Testis (tissue), 2 donors: ENCODE measurements at regions not wholly inside any gene's neighbourhood (a gene's known extent, or its start where the extent isn't known, plus 50 kb on each side); places are given as distances from the start of the nearest gene placed in this dataset.

Experiments used
- DNase-seq: peaks from one replicate; pipeline ENCODE4 v3.0.0-alpha.2; 2019
- H3K27ac ChIP-seq, 2 donors: fragments of 200-600 bp; sonication (generic); one replicate each; pipeline ENCODE4 v1.5.1; 2019
- H3K27me3 ChIP-seq: fragments of 200-600 bp; sonication (generic); one replicate; pipeline ENCODE4 v1.5.1; 2019
- H3K36me3 ChIP-seq: fragments of 200-600 bp; sonication (generic); one replicate; pipeline ENCODE4 v1.5.1; 2017; ENCODE audit warnings: low read depth; ENCODE audit errors: missing control alignments
- H3K4me1 ChIP-seq: fragments of 200-600 bp; sonication (generic); one replicate; pipeline ENCODE4 v1.5.1; 2019
- H3K4me3 ChIP-seq, 2 donors: fragments of 200-600 bp; sonication (generic); one replicate each; pipeline ENCODE4 v1.5.1; 2017 to 2019
- H3K9me3 ChIP-seq: fragments of 200-600 bp; sonication (generic); one replicate; pipeline ENCODE4 v1.5.1; 2017
- CTCF ChIP-seq, 3 experiments: fragments of 450-650 bp in 2 of 3; fragments of 200-600 bp in 1 of 3; sonication (generic) in 1 of 3; IDR thresholded peaks; one replicate each; pipeline ENCODE4 v1.5.1; 2016 to 2019; ENCODE audit warnings: antibody characterized with exemption in 3 of 3, mild to moderate bottlenecking in 2 of 3, moderate library complexity in 1 of 3
- POLR2A ChIP-seq: fragments of 450-650 bp; IDR thresholded peaks from one replicate; pipeline ENCODE4 v1.6.1; 2017; ENCODE audit warnings: antibody characterized with exemption, mild to moderate bottlenecking, moderate library complexity
- WGBS, 2 donors: methylation state at CpG; one replicate each; pipeline ENCODE4 v1.1.5; 2018; 5-methylcytosine and 5-hydroxymethylcytosine counted together
- intact Hi-C: fragments of 100-400 bp; cut with DNase I; formaldehyde crosslinking; loops from one replicate; pipeline ENCODE4 v1.15.1; 2023; ENCODE audit warnings: low total_unique reads

- H3K27me3 ChIP-seq, result no peaks in the 10 kb centered on the region
Observed at GRCh38 chr11:92752122-92752521, 217.3 kb upstream of the MTNR1B start.

DNA sequence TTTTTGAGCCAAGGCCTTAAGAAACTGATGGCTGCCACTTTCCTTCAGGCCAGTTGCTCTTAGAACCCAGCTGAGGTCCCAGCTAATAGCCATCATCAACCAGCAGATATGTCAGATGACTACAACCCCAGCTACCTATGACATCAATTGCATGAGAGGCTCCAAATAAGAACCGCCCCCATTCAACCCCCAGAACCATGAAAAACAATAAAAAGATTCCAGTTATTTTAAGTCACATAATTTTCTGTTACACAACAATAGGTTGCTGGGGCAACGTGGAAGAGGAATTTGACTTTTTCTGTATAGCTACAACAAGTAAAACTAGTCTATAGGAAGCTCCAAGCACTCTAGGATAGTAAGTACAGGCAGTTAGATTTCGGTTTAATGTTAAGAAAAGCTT is 216.3 kb upstream of the MTNR1B start:
- no peaks in the 10 kb centered on the region for H3K36me3 ChIP-seq
- no peak for DNase-seq
- no peak overlapping the region for H3K4me3 ChIP-seq
- no peaks in the 10 kb centered on the region for H3K9me3 ChIP-seq
- WGBS, 2 donors, result 93% methylated on average over 3 of the region's 3 CpGs
- intact Hi-C loops, result no loop called here
- no peak overlapping the region for H3K27ac ChIP-seq
- TF ChIP-seq CTCF (IDR thresholded peaks at IDR 0.05) (no peak), POLR2A (no peak)
- H3K27me3 ChIP-seq, result no peaks in the 10 kb centered on the region
- no peaks in the 10 kb centered on the region for H3K4me1 ChIP-seq

More at GRCh38 chr11:92752122-92752521, 217.3 kb upstream of the MTNR1B start:
- TF ChIP-seq CTCF (IDR thresholded peaks at IDR 0.05), result no peak
- no peak for TF ChIP-seq POLR2A
- Histone ChIP-seq H3K9me3 (no peaks in the 10 kb centered on the region), H3K4me1 (no peaks in the 10 kb centered on the region), H3K4me3 (no peak overlapping the region), H3K36me3 (no peaks in the 10 kb centered on the region), H3K27ac (no peak overlapping the region)
- WGBS, 2 donors, result 57 to 69% methylated on average over 1 of the region's 1 CpG
- no peak for DNase-seq
- intact Hi-C loops, result no loop called here

- Histone ChIP-seq H3K9me3 (no peaks in the 10 kb centered on the region), H3K4me3 (no peak overlapping the region), H3K36me3 (no peaks in the 10 kb centered on the region), H3K4me1 (no peaks in the 10 kb centered on the region), H3K27ac (no peak overlapping the region), H3K27me3 (no peaks in the 10 kb centered on the region)
- TF ChIP-seq POLR2A (no peak), CTCF (IDR thresholded peaks at IDR 0.05) (no peak)
- intact Hi-C loops, result no loop called here
- WGBS, 2 donors, result 92 to 100% methylated on average over 2 of the region's 2 CpGs
- DNase-seq, result no peak
Observed at GRCh38 chr11:92758241-92758780, 211.1 kb upstream of the MTNR1B start.

GRCh38 chr11:92759571-92760214 is 209.8 kb upstream of the MTNR1B start:
- no peaks in the 10 kb centered on the region for H3K27me3 ChIP-seq
- H3K9me3 ChIP-seq, result no peaks in the 10 kb centered on the region
- no peaks in the 10 kb centered on the region for H3K4me1 ChIP-seq
- H3K36me3 ChIP-seq, result no peaks in the 10 kb centered on the region
- intact Hi-C loops, result no loop called here
- DNase-seq, result no peak
- no peak for TF ChIP-seq POLR2A
- 90 to 93% methylated on average over 8 of the region's 8 CpGs for WGBS, 2 donors
- no peak overlapping the region for H3K27ac ChIP-seq
- H3K4me3 ChIP-seq, result no peak overlapping the region

DNA sequence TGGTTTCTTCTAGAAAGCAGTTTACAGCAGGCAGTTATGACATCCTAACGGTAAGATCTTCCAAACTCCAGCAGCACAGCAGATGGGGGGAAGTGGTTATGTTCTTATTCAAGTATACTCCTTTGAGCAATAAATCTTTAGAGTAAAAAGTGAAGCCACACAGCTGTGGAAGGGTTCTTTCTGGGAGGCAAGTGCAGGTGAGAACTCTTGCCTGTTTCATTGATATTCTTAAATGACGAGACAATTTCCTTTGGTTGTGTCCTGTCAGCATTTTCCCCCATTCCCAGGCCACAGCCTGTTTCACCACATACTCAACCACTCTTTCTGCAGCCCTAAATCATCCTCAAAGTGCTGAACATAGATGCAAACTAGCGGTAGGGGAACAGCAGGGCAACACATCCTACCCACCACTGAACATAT is 207.3 kb upstream of the MTNR1B start:
- 88 to 89% methylated on average over 3 of the region's 3 CpGs for WGBS, 2 donors
- intact Hi-C loops, result no loop called here
- H3K4me3 ChIP-seq, result no peak overlapping the region
- no peaks in the 10 kb centered on the region for H3K36me3 ChIP-seq
- TF ChIP-seq POLR2A (no peak), CTCF (IDR thresholded peaks at IDR 0.05) (no peak)
- no peaks in the 10 kb centered on the region for H3K4me1 ChIP-seq
- H3K27ac ChIP-seq, result no peak overlapping the region
- DNase-seq, result no peak
- no peaks in the 10 kb centered on the region for H3K27me3 ChIP-seq
- H3K9me3 ChIP-seq, result no peaks in the 10 kb centered on the region
